CD4-positive, alpha-beta T cell (primary cell): ENCODE measurements at regions not wholly inside any gene's neighbourhood (a gene's known extent, or its start where the extent isn't known, plus 50 kb on each side); places are given as distances from the start of the nearest gene placed in this dataset.

Experiments
- ATAC-seq: fragments of 200-7000 bp; cut with Tn5 transposase; one replicate; pipeline ENCODE4 v1.10.0; 2022; ENCODE audit warnings: mild to moderate bottlenecking; ENCODE audit not compliant: poor library complexity
- CTCF ChIA-PET: fragments of 350-600 bp; sonication (Branson Sonifier 250); formaldehyde crosslinking; loops from one replicate; lab custom pipeline; 2021; ENCODE audit warnings: antibody characterized with exemption, inconsistent platforms; lab: Charles Lee
- POLR2A ChIA-PET: fragments of 350-600 bp; sonication (Branson Sonifier 250); formaldehyde crosslinking; loops from one replicate; lab custom pipeline; 2021; ENCODE audit warnings: antibody characterized with exemption, inconsistent platforms; lab: Charles Lee
- DNase-seq, 14 experiments: peaks; one replicate each; pipeline ENCODE4 v3.0.0-alpha.2; 2013 to 2020; ENCODE audit warnings: mixed read lengths in 2 of 14
- H3K27ac ChIP-seq, 2 donors: one replicate each; pipeline versions ENCODE4 v1.5.1 to v1.7.0; 2013; ENCODE audit warnings: low read length in 2 of 2, low read depth in 1 of 2, mild to moderate bottlenecking in 1 of 2
- H3K27me3 ChIP-seq, 2 experiments: 1 replicate in 1 of 2; 2 replicates in 1 of 2; pipeline versions ENCODE4 v1.6.1 to v1.7.0; 2013; ENCODE audit warnings: low read length in 2 of 2, control low read depth in 1 of 2, mild to moderate bottlenecking in 1 of 2, moderate library complexity in 1 of 2; ENCODE audit not compliant: insufficient read depth in 2 of 2, control insufficient read depth in 1 of 2
- H3K36me3 ChIP-seq: one replicate; pipeline ENCODE4 v1.6.1; 2013; ENCODE audit warnings: low read length, control low read depth; ENCODE audit not compliant: insufficient read depth
- H3K4me1 ChIP-seq: one replicate; pipeline ENCODE4 v1.6.1; 2013; ENCODE audit warnings: low read length, control low read depth; ENCODE audit not compliant: insufficient read depth
- H3K4me3 ChIP-seq: one replicate; pipeline ENCODE4 v1.5.1; 2013; ENCODE audit warnings: mild to moderate bottlenecking, low read length, moderate library complexity
- H3K9me3 ChIP-seq, 2 experiments: 1 replicate in 1 of 2; 2 replicates in 1 of 2; pipeline versions ENCODE4 v1.6.1 to v1.7.0; 2013; ENCODE audit warnings: low read length in 2 of 2, mild to moderate bottlenecking in 2 of 2, control low read depth in 1 of 2, moderate library complexity in 1 of 2; ENCODE audit not compliant: control insufficient read depth in 1 of 2, insufficient read depth in 1 of 2
- H3K27ac Mint-ChIP-seq: one replicate; pipeline ENCODE4 v1.8.0; 2020; ENCODE audit warnings: mixed read lengths
- H3K27me3 Mint-ChIP-seq: one replicate; pipeline ENCODE4 v1.8.0; 2021; ENCODE audit warnings: mixed read lengths
- H3K36me3 Mint-ChIP-seq: one replicate; pipeline ENCODE4 v1.8.0; 2021; ENCODE audit warnings: low read depth, mixed read lengths
- H3K4me1 Mint-ChIP-seq: one replicate; pipeline ENCODE4 v1.8.0; 2021; ENCODE audit warnings: low read depth, mixed read lengths
- H3K4me3 Mint-ChIP-seq: one replicate; pipeline ENCODE4 v1.8.0; 2020; ENCODE audit warnings: mild to moderate bottlenecking, mixed read lengths
- H3K9me3 Mint-ChIP-seq: one replicate; pipeline ENCODE4 v1.8.0; 2020; ENCODE audit warnings: mixed read lengths
- intact Hi-C, 2 experiments: fragments of 100-400 bp; cut with DNase I in 1 of 2; cut with micrococcal nuclease in 1 of 2; formaldehyde crosslinking; loops; one replicate each; pipeline versions ENCODE4 v1.15.1 to v1.9.0; 2023 to 2025; cut with DNase I, micrococcal nuclease
- TF ChIP-seq, protein P1 (sequence below): fragments of 200-600 bp; IDR thresholded peaks from one replicate; pipeline ENCODE4 v1.8.0; 2022; ENCODE audit warnings: antibody characterized with exemption, mild to moderate bottlenecking

- Histone ChIP-seq H3K27ac (no peak overlapping the region), H3K9me3 (no peaks in the 10 kb centered on the region), H3K36me3 (no peaks in the 10 kb centered on the region), H3K27me3 (no peaks in the 10 kb centered on the region), H3K4me3 (no peak overlapping the region), H3K4me1 (no peaks in the 10 kb centered on the region)
- ATAC-seq (no peak), DNase-seq (no peak)
- intact Hi-C loops: no loop called here
- Mint-ChIP-seq H3K9me3 (no peaks in the 10 kb centered on the region), H3K36me3 (no peaks in the 10 kb centered on the region), H3K27me3 (no peaks in the 10 kb centered on the region), H3K4me3 (no peak overlapping the region), H3K27ac (no peak overlapping the region), H3K4me1 (no peaks in the 10 kb centered on the region)
- CTCF ChIA-PET: no interaction called here
- TF ChIP-seq, protein P1, sequence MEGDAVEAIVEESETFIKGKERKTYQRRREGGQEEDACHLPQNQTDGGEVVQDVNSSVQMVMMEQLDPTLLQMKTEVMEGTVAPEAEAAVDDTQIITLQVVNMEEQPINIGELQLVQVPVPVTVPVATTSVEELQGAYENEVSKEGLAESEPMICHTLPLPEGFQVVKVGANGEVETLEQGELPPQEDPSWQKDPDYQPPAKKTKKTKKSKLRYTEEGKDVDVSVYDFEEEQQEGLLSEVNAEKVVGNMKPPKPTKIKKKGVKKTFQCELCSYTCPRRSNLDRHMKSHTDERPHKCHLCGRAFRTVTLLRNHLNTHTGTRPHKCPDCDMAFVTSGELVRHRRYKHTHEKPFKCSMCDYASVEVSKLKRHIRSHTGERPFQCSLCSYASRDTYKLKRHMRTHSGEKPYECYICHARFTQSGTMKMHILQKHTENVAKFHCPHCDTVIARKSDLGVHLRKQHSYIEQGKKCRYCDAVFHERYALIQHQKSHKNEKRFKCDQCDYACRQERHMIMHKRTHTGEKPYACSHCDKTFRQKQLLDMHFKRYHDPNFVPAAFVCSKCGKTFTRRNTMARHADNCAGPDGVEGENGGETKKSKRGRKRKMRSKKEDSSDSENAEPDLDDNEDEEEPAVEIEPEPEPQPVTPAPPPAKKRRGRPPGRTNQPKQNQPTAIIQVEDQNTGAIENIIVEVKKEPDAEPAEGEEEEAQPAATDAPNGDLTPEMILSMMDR: no peak
- POLR2A ChIA-PET: no interaction called here
Observed at GRCh38 chr6:81690073-81690472, 62.4 kb downstream of the TENT5A start.

DNA sequence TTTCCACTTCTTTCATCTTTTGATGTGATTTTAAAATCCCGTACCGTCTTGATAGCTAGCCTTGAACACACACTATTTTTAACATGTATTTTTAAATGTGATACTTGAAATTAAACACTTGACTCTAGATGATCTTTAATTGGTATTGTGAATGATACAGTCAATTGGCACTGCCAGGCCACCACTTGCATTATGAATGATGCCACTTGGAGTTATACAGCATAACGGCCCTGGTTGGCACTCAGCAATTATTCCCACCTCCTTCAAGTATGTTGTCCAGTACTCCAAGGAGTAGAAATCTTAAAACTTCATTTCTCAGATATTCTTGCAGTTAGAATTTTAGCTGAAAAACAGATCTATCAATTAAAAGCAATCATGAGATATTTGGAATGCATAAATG is 62.9 kb downstream of the TENT5A start:
- ATAC-seq (no peak), DNase-seq (no peak)
- Mint-ChIP-seq H3K4me3 (no peak overlapping the region), H3K27me3 (no peaks in the 10 kb centered on the region), H3K27ac (no peak overlapping the region), H3K36me3 (no peaks in the 10 kb centered on the region), H3K9me3 (no peaks in the 10 kb centered on the region), H3K4me1 (no peaks in the 10 kb centered on the region)
- Histone ChIP-seq H3K27ac (no peak overlapping the region), H3K4me3 (no peak overlapping the region), H3K27me3 (no peaks in the 10 kb centered on the region), H3K9me3 (no peaks in the 10 kb centered on the region), H3K36me3 (no peaks in the 10 kb centered on the region), H3K4me1 (no peaks in the 10 kb centered on the region)
- ChIA-PET CTCF (no interaction called here), POLR2A (no interaction called here)
- TF ChIP-seq, protein P1: no peak
- intact Hi-C loops: no loop called here

DNA sequence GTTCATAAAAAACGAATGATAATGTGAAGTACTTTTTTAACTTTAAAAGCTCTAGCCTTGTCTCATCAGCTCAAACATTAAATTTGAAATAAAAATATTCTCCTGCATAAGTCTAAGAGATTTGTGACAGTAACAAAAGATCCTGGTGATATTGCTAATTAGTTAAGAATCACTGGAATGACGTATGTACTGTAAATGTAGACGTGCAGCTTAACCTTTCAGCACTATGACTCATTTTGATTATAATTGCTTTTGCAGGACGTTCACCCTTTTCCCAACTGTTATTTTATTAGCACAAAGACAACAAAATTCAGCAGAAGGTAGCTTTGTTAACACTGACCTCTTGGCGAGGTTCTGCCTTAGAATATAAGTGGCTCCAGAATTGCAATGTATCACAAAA is 68.6 kb downstream of the TENT5A start:
- CTCF ChIA-PET: no interaction called here
- no peaks in the 10 kb centered on the region for H3K27me3 Mint-ChIP-seq
- intact Hi-C loops: no loop called here

More for the DNA sequence above, 68.6 kb downstream of the TENT5A start:
- H3K27ac Mint-ChIP-seq: no peak overlapping the region
- H3K9me3 ChIP-seq: no peaks in the 10 kb centered on the region
- POLR2A ChIA-PET: no interaction called here
- DNase-seq (no peak), ATAC-seq (no peak)
- H3K4me3 ChIP-seq: no peak overlapping the region
- no peak overlapping the region for H3K27ac ChIP-seq
- no peak overlapping the region for H3K4me3 Mint-ChIP-seq
- H3K36me3 ChIP-seq: no peaks in the 10 kb centered on the region
- H3K9me3 Mint-ChIP-seq: no peaks in the 10 kb centered on the region
- TF ChIP-seq, protein P1: no peak
- H3K36me3 Mint-ChIP-seq: no peaks in the 10 kb centered on the region
- no peaks in the 10 kb centered on the region for H3K4me1 ChIP-seq
- H3K4me1 Mint-ChIP-seq: no peaks in the 10 kb centered on the region
- H3K27me3 ChIP-seq: no peaks in the 10 kb centered on the region
